ENCODE measurements at regions not wholly inside any gene's neighbourhood (a gene's known extent, or its start where the extent isn't known, plus 50 kb on each side); places are given as distances from the start of the nearest gene placed in this dataset.

DNA sequence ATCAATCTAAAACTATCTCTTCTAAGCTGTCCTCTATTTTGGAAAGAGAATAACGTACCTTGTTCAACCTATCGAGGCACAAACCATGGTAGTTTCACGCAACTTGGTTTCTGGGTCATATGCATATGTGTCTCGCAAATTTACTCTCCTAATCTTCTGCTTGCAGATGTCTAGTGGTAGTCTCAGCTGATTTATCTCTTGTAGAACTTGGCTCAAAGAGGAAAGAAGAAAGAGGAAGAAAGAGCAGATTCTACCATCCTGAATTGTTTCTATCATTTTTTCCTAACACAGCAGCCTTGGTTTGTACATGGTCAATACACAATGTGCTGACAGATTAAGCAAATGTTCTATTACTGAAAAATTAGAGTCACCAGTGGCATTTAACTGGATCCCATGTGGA, 282.3 kb downstream of the SPRY2 start:
- Mint-ChIP-seq H3K4me3 (no peak overlapping the region), H3K4me1 (ENCODE audit: low read depth) (peaks cover 12% of the 10 kb centered on the region), H3K27me3 (ENCODE audit: insufficient read depth) (no peaks in the 10 kb centered on the region), H3K36me3 (ENCODE audit: low read depth) (peaks cover 8% of the 10 kb centered on the region; the same call in 1 of the 2 replicates), H3K27ac (no peak overlapping the region), H3K9me3 (peaks cover 6% of the 10 kb centered on the region; the same call in 1 of the 2 replicates)
- DNase-seq: no peak
- TF ChIP-seq, protein P1, sequence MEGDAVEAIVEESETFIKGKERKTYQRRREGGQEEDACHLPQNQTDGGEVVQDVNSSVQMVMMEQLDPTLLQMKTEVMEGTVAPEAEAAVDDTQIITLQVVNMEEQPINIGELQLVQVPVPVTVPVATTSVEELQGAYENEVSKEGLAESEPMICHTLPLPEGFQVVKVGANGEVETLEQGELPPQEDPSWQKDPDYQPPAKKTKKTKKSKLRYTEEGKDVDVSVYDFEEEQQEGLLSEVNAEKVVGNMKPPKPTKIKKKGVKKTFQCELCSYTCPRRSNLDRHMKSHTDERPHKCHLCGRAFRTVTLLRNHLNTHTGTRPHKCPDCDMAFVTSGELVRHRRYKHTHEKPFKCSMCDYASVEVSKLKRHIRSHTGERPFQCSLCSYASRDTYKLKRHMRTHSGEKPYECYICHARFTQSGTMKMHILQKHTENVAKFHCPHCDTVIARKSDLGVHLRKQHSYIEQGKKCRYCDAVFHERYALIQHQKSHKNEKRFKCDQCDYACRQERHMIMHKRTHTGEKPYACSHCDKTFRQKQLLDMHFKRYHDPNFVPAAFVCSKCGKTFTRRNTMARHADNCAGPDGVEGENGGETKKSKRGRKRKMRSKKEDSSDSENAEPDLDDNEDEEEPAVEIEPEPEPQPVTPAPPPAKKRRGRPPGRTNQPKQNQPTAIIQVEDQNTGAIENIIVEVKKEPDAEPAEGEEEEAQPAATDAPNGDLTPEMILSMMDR (IDR thresholded peaks at IDR 0.05): no peak

DNA sequence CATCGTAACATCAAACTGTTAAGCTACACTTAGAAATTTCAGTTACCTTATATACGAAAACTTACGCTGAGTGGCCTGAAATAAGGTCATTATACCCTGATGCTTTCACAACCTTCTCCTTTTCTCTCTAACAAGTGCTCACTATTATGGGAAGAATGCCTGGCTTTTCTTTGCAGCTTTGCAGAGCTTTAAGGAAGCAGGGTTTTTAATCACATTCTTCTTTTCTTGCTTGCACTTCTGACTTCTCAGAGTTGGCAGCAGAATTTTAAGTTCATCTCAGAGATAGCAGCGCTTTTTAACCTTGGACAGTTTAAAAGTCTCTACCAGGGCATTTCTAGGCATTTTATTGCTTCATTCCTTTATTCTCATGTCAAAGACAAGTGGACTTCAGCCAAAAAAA, 285.1 kb downstream of the SPRY2 start:
- peaks cover 8% of the 10 kb centered on the region; the same call in 1 of the 2 replicates for H3K36me3 Mint-ChIP-seq (ENCODE audit: low read depth)
- H3K27me3 Mint-ChIP-seq (ENCODE audit: insufficient read depth): no peaks in the 10 kb centered on the region
- DNase-seq: no peak
- TF ChIP-seq, protein P1 (IDR thresholded peaks at IDR 0.05): no peak
- no peak overlapping the region for H3K4me3 Mint-ChIP-seq
- peaks cover 4% of the 10 kb centered on the region; the same call in 1 of the 2 replicates for H3K9me3 Mint-ChIP-seq
- H3K4me1 Mint-ChIP-seq (ENCODE audit: low read depth): peaks cover 11% of the 10 kb centered on the region
- H3K27ac Mint-ChIP-seq: no peak overlapping the region

DNA sequence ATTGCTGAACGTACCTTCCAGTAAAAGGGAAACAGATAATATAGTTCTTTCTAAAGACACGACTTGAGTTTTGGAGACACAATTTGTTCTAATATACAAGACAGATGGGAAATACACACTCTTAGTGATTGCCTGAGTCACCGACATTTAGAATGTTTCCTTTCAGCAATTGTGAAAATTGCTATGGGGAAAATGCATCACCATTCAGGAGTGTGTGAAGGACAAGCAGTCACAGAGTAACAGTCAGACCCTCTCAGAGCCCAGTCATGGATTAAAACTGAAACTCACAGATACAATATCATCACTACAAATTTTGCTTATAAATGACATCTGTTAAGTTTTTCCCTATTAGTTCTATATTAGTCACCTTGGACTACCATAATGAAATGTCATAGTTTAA, 286.1 kb downstream of the SPRY2 start:
- Mint-ChIP-seq H3K27ac (no peak overlapping the region), H3K27me3 (ENCODE audit: insufficient read depth) (no peaks in the 10 kb centered on the region), H3K4me1 (ENCODE audit: low read depth) (peaks cover 20% of the 10 kb centered on the region), H3K36me3 (ENCODE audit: low read depth) (peaks cover 1% of the 10 kb centered on the region; the same call in 1 of the 2 replicates), H3K9me3 (no peaks in the 10 kb centered on the region), H3K4me3 (no peak overlapping the region)
- DNase-seq: peak; percentile 33
- TF ChIP-seq, protein P1 (IDR thresholded peaks at IDR 0.05): no peak

DNA sequence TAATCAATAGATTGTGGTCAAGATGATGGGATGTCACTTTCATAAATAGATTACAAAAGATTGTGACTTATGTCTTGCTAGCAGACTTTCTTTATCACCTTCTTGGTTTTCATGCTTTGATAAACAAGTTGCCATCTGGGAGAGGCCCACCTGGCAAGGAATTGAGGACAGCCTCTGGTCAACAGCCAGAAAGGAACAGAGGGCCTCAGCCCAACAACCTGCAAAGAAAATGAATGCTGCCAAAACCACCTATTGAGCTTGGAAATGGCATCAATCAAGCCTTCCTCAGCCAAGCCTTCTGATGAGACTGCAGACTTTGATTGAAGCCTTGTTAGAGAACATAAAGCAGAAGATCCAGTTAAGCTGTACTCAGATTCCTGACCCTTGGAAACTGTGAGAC, 288.6 kb downstream of the SPRY2 start:
- Mint-ChIP-seq H3K4me1 (ENCODE audit: low read depth) (peaks cover 46% of the 10 kb centered on the region), H3K9me3 (no peaks in the 10 kb centered on the region), H3K27me3 (ENCODE audit: insufficient read depth) (no peaks in the 10 kb centered on the region), H3K36me3 (ENCODE audit: low read depth) (no peaks in the 10 kb centered on the region; the same call in 1 of the 2 replicates), H3K4me3 (no peak overlapping the region), H3K27ac (no peak overlapping the region)
- TF ChIP-seq, protein P1 (IDR thresholded peaks at IDR 0.05): no peak
- DNase-seq: no peak

DNA sequence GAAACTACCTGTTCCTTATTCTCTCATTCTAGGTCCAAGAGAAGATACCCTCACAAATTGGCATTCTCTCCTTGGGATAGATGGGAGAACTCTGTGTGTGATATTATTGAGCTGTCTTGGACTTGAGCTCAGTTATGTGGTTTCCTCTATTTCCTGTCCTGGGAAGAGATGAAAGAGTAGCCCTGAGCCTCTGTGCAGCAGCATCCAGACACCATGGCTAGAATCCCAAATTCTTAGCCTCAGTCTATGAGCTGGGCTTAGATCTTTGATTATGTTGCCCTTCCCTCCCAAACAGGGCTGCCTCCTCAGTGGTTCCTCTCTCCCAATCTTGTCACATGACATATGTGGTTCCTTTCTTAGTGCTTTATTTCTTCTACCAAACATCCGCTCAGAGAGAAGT, 290.7 kb downstream of the SPRY2 start:
- Mint-ChIP-seq H3K27ac (no peak overlapping the region), H3K4me3 (no peak overlapping the region), H3K9me3 (no peaks in the 10 kb centered on the region), H3K4me1 (ENCODE audit: low read depth) (peaks cover 51% of the 10 kb centered on the region), H3K27me3 (ENCODE audit: insufficient read depth) (no peaks in the 10 kb centered on the region), H3K36me3 (ENCODE audit: low read depth) (no peaks in the 10 kb centered on the region; the same call in 1 of the 2 replicates)
- no peak for DNase-seq
- TF ChIP-seq, protein P1 (IDR thresholded peaks at IDR 0.05): no peak

DNA sequence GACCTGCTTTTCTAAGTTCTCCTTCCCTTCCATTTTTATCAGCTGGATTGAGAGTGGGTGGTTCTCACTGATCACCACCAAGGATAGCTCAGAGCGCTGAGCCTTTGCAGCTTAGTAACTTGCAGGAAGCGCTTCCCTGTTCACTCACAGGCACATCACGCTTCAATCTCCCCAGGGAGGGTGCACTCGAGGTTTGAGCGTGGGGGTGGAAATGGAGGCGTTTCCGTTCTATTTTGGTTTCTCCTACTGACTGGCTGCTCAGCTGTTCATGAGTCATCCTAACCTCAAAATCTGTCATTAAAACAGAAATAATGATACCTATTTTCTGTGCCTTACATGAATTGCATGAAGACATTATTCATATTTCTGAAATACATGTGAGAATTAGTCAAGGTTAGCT, 292.1 kb downstream of the SPRY2 start:
- Mint-ChIP-seq H3K36me3 (ENCODE audit: low read depth) (no peaks in the 10 kb centered on the region; the same call in 1 of the 2 replicates), H3K9me3 (no peaks in the 10 kb centered on the region), H3K4me1 (ENCODE audit: low read depth) (peaks cover 40% of the 10 kb centered on the region), H3K27ac (peak overlapping the region; percentile 54), H3K4me3 (peak overlapping the region; percentile 45), H3K27me3 (ENCODE audit: insufficient read depth) (no peaks in the 10 kb centered on the region)
- TF ChIP-seq, protein P1 (IDR thresholded peaks at IDR 0.05): no peak
- peak; percentile 95 for DNase-seq

All from HFFc6 (cell line).